HepG2 (cell line): ENCODE measurements at regions not wholly inside any gene's neighbourhood (a gene's known extent, or its start where the extent isn't known, plus 50 kb on each side); places are given as distances from the start of the nearest gene placed in this dataset.

Experiments
- ATAC-seq: fragments of 200-7000 bp; cut with Tn5 transposase; 3 replicates; pipeline ENCODE4 v1.9.1; 2020; ENCODE audit warnings: mild to moderate bottlenecking, moderate library complexity
- BruUV-seq: library from RNA; stranded (reverse); fragments of 400-500 nt; replicated peaks from 2 replicates; lab custom pipeline; 2021; lab: Mats Ljungman, UMichigan
- CTCF ChIA-PET: fragments of 300-600 bp; formaldehyde crosslinking; extraction: SDS; loops from one replicate; lab custom pipeline; 2021; ENCODE audit warnings: low total read pairs, inconsistent platforms, low intra/inter-chr PET ratio; lab: Yijun Ruan, JAX
- POLR2A ChIA-PET: fragments of 350-600 bp; sonication (Branson Sonifier 250); formaldehyde crosslinking; loops from one replicate; lab custom pipeline; 2020; ENCODE audit warnings: antibody characterized with exemption, inconsistent platforms; lab: Yijun Ruan, JAX
- DNase-seq: peaks from one replicate; pipeline ENCODE4 v3.0.0-alpha.2; 2015; ENCODE audit warnings: low spot score
- FAIRE-seq: peaks from 3 replicates; lab custom pipeline; 2011; peaks lifted over from hg19 to GRCh38; lab: Jason Lieb, UNC
- H2AFZ ChIP-seq: one replicate; pipeline ENCODE4 v1.6.1; 2011; ENCODE audit warnings: low read length, inconsistent platforms
- H3K27ac ChIP-seq: fragments of 300-600 bp; 3 replicates; pipeline ENCODE4 v1.8.0; 2011; ENCODE audit warnings: mixed run types, mild to moderate bottlenecking, mixed read lengths, low read length, inconsistent platforms; ENCODE audit not compliant: insufficient read depth; ENCODE audit errors: extremely low read length
- H3K27me3 ChIP-seq, 2 experiments: fragments of 200-600 bp in 1 of 2; 2 replicates in 1 of 2; 3 replicates in 1 of 2; pipeline versions ENCODE4 v1.6.0 to v1.8.0; 2011; ENCODE audit warnings: low read length in 2 of 2, mild to moderate bottlenecking in 2 of 2, moderate library complexity in 2 of 2, inconsistent platforms in 1 of 2; ENCODE audit not compliant: insufficient read depth in 2 of 2, control insufficient read depth in 1 of 2
- H3K36me3 ChIP-seq, 2 experiments: fragments of 200-600 bp in 1 of 2; replicated peaks in 1 of 2; 2 replicates in 1 of 2; 3 replicates in 1 of 2; pipeline versions ENCODE4 v1.5.1 to v1.8.0; 2011; ENCODE audit warnings: low read length in 2 of 2, inconsistent platforms in 1 of 2; ENCODE audit not compliant: insufficient read depth in 2 of 2, control insufficient read depth in 1 of 2
- H3K4me1 ChIP-seq: 2 replicates; pipeline ENCODE4 v1.5.1; 2012; ENCODE audit warnings: low read length, inconsistent platforms; ENCODE audit not compliant: insufficient read depth
- H3K4me2 ChIP-seq: 2 replicates; pipeline ENCODE4 v1.6.0; 2011; ENCODE audit warnings: low read depth, low read length, inconsistent platforms
- H3K4me3 ChIP-seq, 3 experiments: fragments of 200-600 bp in 1 of 3; sonication (generic), shearing (Covaris generic) in 1 of 3; replicated peaks in 1 of 3; 2 replicates each; pipeline ENCODE4 v1.5.1; 2011 to 2016; ENCODE audit warnings: low read length in 3 of 3, inconsistent platforms in 2 of 3, low read depth in 2 of 3, mild to moderate bottlenecking in 2 of 3, control low read depth in 1 of 3, mixed read lengths in 1 of 3; ENCODE audit not compliant: insufficient read depth in 1 of 3
- H3K79me2 ChIP-seq: one replicate; pipeline ENCODE4 v1.6.1; 2011; ENCODE audit warnings: low read length, inconsistent platforms; ENCODE audit not compliant: insufficient read depth
- H3K9ac ChIP-seq: 2 replicates; pipeline ENCODE4 v1.6.0; 2011; ENCODE audit warnings: mild to moderate bottlenecking, low read depth, low read length, inconsistent platforms; ENCODE audit not compliant: insufficient read depth
- H3K9me3 ChIP-seq: 2 replicates; pipeline ENCODE4 v1.5.1; 2012; ENCODE audit warnings: mild to moderate bottlenecking, low read length
- H4K20me1 ChIP-seq: 2 replicates; pipeline ENCODE4 v1.6.0; 2011; ENCODE audit warnings: inconsistent platforms, mild to moderate bottlenecking, low read length, moderate library complexity; ENCODE audit not compliant: insufficient read depth
- ADNP ChIP-seq: sonication (generic); formaldehyde crosslinking; IDR thresholded peaks from 2 replicates; pipeline ENCODE4 v1.4.0; 2020; ENCODE audit warnings: missing genetic modification reagents
- ATAD3A ChIP-seq: sonication (generic); formaldehyde crosslinking; IDR thresholded peaks from 2 replicates; pipeline ENCODE4 v1.4.0; 2020; ENCODE audit warnings: missing genetic modification reagents
- ATF3 ChIP-seq: sonication (generic); formaldehyde crosslinking; IDR thresholded peaks from 2 replicates; pipeline ENCODE4 v1.4.0; 2020; ENCODE audit warnings: missing genetic modification reagents
- CAMTA2 ChIP-seq: sonication (generic); formaldehyde crosslinking; IDR thresholded peaks from 2 replicates; pipeline ENCODE4 v1.4.0; 2020; ENCODE audit warnings: mild to moderate bottlenecking, missing genetic modification reagents, borderline replicate concordance
- CTCF ChIP-seq: sonication (generic); formaldehyde crosslinking; IDR thresholded peaks from 2 replicates; pipeline ENCODE4 v1.5.0; 2020; ENCODE audit warnings: mild to moderate bottlenecking, missing genetic modification reagents, moderate library complexity
- DNMT1 ChIP-seq: sonication (generic); formaldehyde crosslinking; IDR thresholded peaks from 2 replicates; pipeline ENCODE4 v1.5.1; 2020; ENCODE audit warnings: mild to moderate bottlenecking, missing genetic modification reagents
- ESRRA ChIP-seq: sonication (generic); formaldehyde crosslinking; IDR thresholded peaks from 2 replicates; pipeline ENCODE4 v1.5.1; 2020; ENCODE audit warnings: mild to moderate bottlenecking, low read depth, missing genetic modification reagents
- FIP1L1 ChIP-seq: fragments of 200-400 bp; formaldehyde crosslinking; IDR thresholded peaks from 2 replicates; pipeline ENCODE4 v1.6.1; 2018; ENCODE audit warnings: low read depth, mild to moderate bottlenecking, low read length, moderate library complexity, borderline replicate concordance; ENCODE audit not compliant: insufficient read depth
- NCOA5 ChIP-seq: sonication (generic); formaldehyde crosslinking; IDR thresholded peaks from 2 replicates; pipeline ENCODE4 v1.4.0; 2020; ENCODE audit warnings: missing genetic modification reagents
- ONECUT2 ChIP-seq: sonication (generic); formaldehyde crosslinking; IDR thresholded peaks from 2 replicates; pipeline ENCODE4 v1.4.0; 2020; ENCODE audit warnings: missing genetic modification reagents
- RAD21 ChIP-seq: fragments of 450-650 bp; formaldehyde crosslinking; IDR thresholded peaks from 2 replicates; pipeline ENCODE4 v1.5.0; 2020; ENCODE audit warnings: mild to moderate bottlenecking
- RFXAP ChIP-seq: sonication (generic); formaldehyde crosslinking; IDR thresholded peaks from 2 replicates; pipeline ENCODE4 v1.4.0; 2020; ENCODE audit warnings: missing genetic modification reagents, borderline replicate concordance
- SMC3 ChIP-seq: IDR thresholded peaks from 2 replicates; pipeline ENCODE4 v1.6.1; 2011; ENCODE audit warnings: low read length, improper control_type of control experiment
- SNAPC2 ChIP-seq: sonication (generic); formaldehyde crosslinking; IDR thresholded peaks from 2 replicates; pipeline ENCODE4 v1.8.1; 2022; ENCODE audit warnings: mild to moderate bottlenecking, missing genetic modification reagents
- SRSF1 ChIP-seq: fragments of 200-400 bp; formaldehyde crosslinking; optimal IDR thresholded peaks from 2 replicates; pipeline ENCODE3; 2017; ENCODE audit warnings: mild to moderate bottlenecking, low read depth, low read length, moderate library complexity
- STAG1 ChIP-seq: sonication (generic); formaldehyde crosslinking; IDR thresholded peaks from 2 replicates; pipeline ENCODE4 v1.4.0; 2020; ENCODE audit warnings: missing genetic modification reagents
- TEAD3 ChIP-seq: optimal IDR thresholded peaks from 2 replicates; pipeline ENCODE3; 2016; ENCODE audit warnings: borderline replicate concordance
- XRCC5 ChIP-seq: fragments of 200-400 bp; formaldehyde crosslinking; optimal IDR thresholded peaks from 2 replicates; pipeline ENCODE3; 2017; ENCODE audit warnings: mild to moderate bottlenecking, low read length
- ZEB1 ChIP-seq: IDR thresholded peaks from 2 replicates; pipeline ENCODE4 v1.6.1; 2012; ENCODE audit warnings: mild to moderate bottlenecking, low read depth, inconsistent platforms; ENCODE audit not compliant: insufficient replicate concordance
- ZNF224 ChIP-seq: sonication (generic); formaldehyde crosslinking; IDR thresholded peaks from 2 replicates; pipeline ENCODE4 v1.5.0; 2020; ENCODE audit warnings: mild to moderate bottlenecking, missing genetic modification reagents
- ZNF543 ChIP-seq: sonication (generic); formaldehyde crosslinking; IDR thresholded peaks from 2 replicates; pipeline ENCODE4 v1.4.0; 2020; ENCODE audit warnings: mild to moderate bottlenecking, missing genetic modification reagents
- ZNF644 ChIP-seq: IDR thresholded peaks from 2 replicates; pipeline ENCODE4 v1.6.1; 2016; ENCODE audit warnings: low read depth
- WGBS: methylation state at CpG from one replicate; pipeline ENCODE4 v1.1.6; 2017; ENCODE audit warnings: low lambda C conversion rate; 5-methylcytosine and 5-hydroxymethylcytosine counted together
- in situ Hi-C: cut with HindIII; loops from 2 replicates; pipeline ENCODE4 v1.10.0; 2017; ENCODE audit warnings: low pct_unique_long_range_greater_than_20kb; ENCODE audit not compliant: extremely low pct_ligation_motif_present
- intact Hi-C: fragments of 100-400 bp; cut with micrococcal nuclease; formaldehyde crosslinking; loops from one replicate; pipeline ENCODE4 v1.10.0; 2022; ENCODE audit not compliant: unreplicated experiment

GRCh38 chr7:131688738-131689661, 132.6 kb upstream of the PODXL start:
- Histone ChIP-seq H3K4me1 (no peaks in the 10 kb centered on the region), H3K4me3 (no peak overlapping the region), H4K20me1 (no peaks in the 10 kb centered on the region), H2AFZ (no peak overlapping the region), H3K9ac (no peak overlapping the region), H3K36me3 (no peaks in the 10 kb centered on the region), H3K4me2 (no peak overlapping the region), H3K9me3 (no peaks in the 10 kb centered on the region), H3K79me2 (no peaks in the 10 kb centered on the region), H3K27me3 (peaks cover 2 to 38% of the 10 kb centered on the region in 2 experiments; a peak in 3 of 5 replicates), H3K27ac (no peak overlapping the region)
- in situ Hi-C loops, result loop anchor here (10.0 to 25.0 kb wide), 3 partner anchors 373 to 896 kb away; no protein-coding TSS in a partner anchor
- WGBS, result 52% methylated on average over 7 of the region's 12 CpGs
- no TSS peak for BruUV-seq
- ATAC-seq (peak; percentile 84), DNase-seq (peak; percentile 49), FAIRE-seq (peak; percentile 79)
- intact Hi-C loops, result loop anchor here (5.0 kb wide), 1 partner anchor 893 kb away; no protein-coding TSS in a partner anchor
- ChIA-PET CTCF (no interaction called here), POLR2A (no interaction called here)
- no peak for TF ChIP-seq ADNP (CRISPR knock-in tag)
- TF ChIP-seq ATF3 (CRISPR knock-in tag), result no peak
- no peak for TF ChIP-seq SNAPC2
- TF ChIP-seq ZNF644 (CRISPR knock-in tag), result no peak
- TF ChIP-seq DNMT1, result no peak
- no peak for TF ChIP-seq FIP1L1
- TF ChIP-seq CTCF (CRISPR knock-in tag), result peak; percentile 92
- TF ChIP-seq ZEB1, result no peak
- no peak for TF ChIP-seq NCOA5
- TF ChIP-seq ZNF543 (CRISPR knock-in tag), result no peak
- no peak for TF ChIP-seq SRSF1
- peak; percentile 87 for TF ChIP-seq STAG1 (CRISPR knock-in tag)
- TF ChIP-seq SMC3, result peak; percentile 62
- no peak for TF ChIP-seq RFXAP (CRISPR knock-in tag)
- peak; percentile 66 for TF ChIP-seq XRCC5
- no peak for TF ChIP-seq ONECUT2 (CRISPR knock-in tag)
- peak; percentile 17 for TF ChIP-seq TEAD3 (CRISPR knock-in tag)
- TF ChIP-seq ZNF224, result no peak
- no peak for TF ChIP-seq ATAD3A (CRISPR knock-in tag)
- TF ChIP-seq RAD21 (CRISPR knock-in tag), result peak; percentile 73
- no peak for TF ChIP-seq CAMTA2
- no peak for TF ChIP-seq ESRRA (CRISPR knock-in tag)
